ENCODE measurements at regions not wholly inside any gene's neighbourhood (a gene's known extent, or its start where the extent isn't known, plus 50 kb on each side); places are given as distances from the start of the nearest gene placed in this dataset.

GRCh38 chr5:125278711-125279110 is 532.3 kb upstream of the ZNF608 start:
- no peak overlapping the region for H4K8ac ChIP-seq (ENCODE audit: low read depth, low read length)
- H3K23ac ChIP-seq (ENCODE audit: low read length), result no peak overlapping the region
- no peaks in the 10 kb centered on the region for H3K79me1 ChIP-seq (ENCODE audit: low read length)
- H3K27ac ChIP-seq (ENCODE audit: low read depth, low read length), result no peak overlapping the region
- H3K27me3 ChIP-seq (ENCODE audit: insufficient read depth, low read length), result no peaks in the 10 kb centered on the region
- H3K4me1 ChIP-seq (ENCODE audit: control insufficient read depth in 1 of 2, insufficient read depth in 2 of 2, low read length in 2 of 2), result peaks cover 2 to 3% of the 10 kb centered on the region in 2 experiments
- H3K36me3 ChIP-seq (ENCODE audit: control insufficient read depth in 1 of 2, insufficient read depth in 2 of 2, low read length in 2 of 2), result no peaks in the 10 kb centered on the region
- H3K4me2 ChIP-seq (ENCODE audit: low read length), result no peak overlapping the region
- H2BK5ac ChIP-seq (ENCODE audit: low read depth, low read length, poor library complexity), result no peak overlapping the region
- no peak overlapping the region for H3K18ac ChIP-seq (ENCODE audit: low read length)
- peak overlapping the region; percentile 87 for H2BK12ac ChIP-seq (ENCODE audit: low read length)
- peaks cover 2% of the 10 kb centered on the region for H3K9me3 ChIP-seq (ENCODE audit: insufficient read depth, low read depth, low read length)
- H2AK5ac ChIP-seq (ENCODE audit: low read length), result no peak overlapping the region
- H3K79me2 ChIP-seq (ENCODE audit: control insufficient read depth, insufficient read depth, low read length, poor library complexity), result no peaks in the 10 kb centered on the region
- no peak overlapping the region for H3K4ac ChIP-seq (ENCODE audit: low read depth, low read length)
- no CpG with 5 or more reads among the region's 2 CpGs for WGBS (ENCODE audit: extremely low coverage, insufficient coverage, insufficient read length)
- H2AFZ ChIP-seq (ENCODE audit: insufficient read depth, low read length, poor library complexity), result no peak overlapping the region
- no peak overlapping the region for H4K12ac ChIP-seq (ENCODE audit: low read depth, low read length)
- no peak overlapping the region for H3K4me3 ChIP-seq (ENCODE audit: low read depth, low read length)
- no peak overlapping the region for H3K9ac ChIP-seq (ENCODE audit: low read length)
- DNase-seq, result no peak
- H3K14ac ChIP-seq (ENCODE audit: low read length), result no peak overlapping the region
- H2BK120ac ChIP-seq (ENCODE audit: insufficient read depth, low read length, poor library complexity), result no peak overlapping the region
- H4K91ac ChIP-seq (ENCODE audit: low read depth, low read length), result no peak overlapping the region

- no peak overlapping the region for H3K4ac ChIP-seq (ENCODE audit: low read depth, low read length)
- DNase-seq, result no peak
- no peak overlapping the region for H2BK5ac ChIP-seq (ENCODE audit: low read depth, low read length, poor library complexity)
- H3K27me3 ChIP-seq (ENCODE audit: insufficient read depth, low read length), result no peaks in the 10 kb centered on the region
- no peaks in the 10 kb centered on the region for H3K79me1 ChIP-seq (ENCODE audit: low read length)
- H3K18ac ChIP-seq (ENCODE audit: low read length), result no peak overlapping the region
- no peak overlapping the region for H2AFZ ChIP-seq (ENCODE audit: insufficient read depth, low read length, poor library complexity)
- H3K4me1 ChIP-seq (ENCODE audit: control insufficient read depth in 1 of 2, insufficient read depth in 2 of 2, low read length in 2 of 2), result peaks cover 0 to 3% of the 10 kb centered on the region in 2 experiments
- peak overlapping the region; percentile 64 for H3K27ac ChIP-seq (ENCODE audit: low read depth, low read length)
- H4K12ac ChIP-seq (ENCODE audit: low read depth, low read length), result no peak overlapping the region
- H3K9me3 ChIP-seq (ENCODE audit: insufficient read depth, low read depth, low read length), result peaks cover 2% of the 10 kb centered on the region
- no peaks in the 10 kb centered on the region for H3K36me3 ChIP-seq (ENCODE audit: control insufficient read depth in 1 of 2, insufficient read depth in 2 of 2, low read length in 2 of 2)
- no peak overlapping the region for H2BK12ac ChIP-seq (ENCODE audit: low read length)
- no peak overlapping the region for H3K9ac ChIP-seq (ENCODE audit: low read length)
- no peaks in the 10 kb centered on the region for H3K79me2 ChIP-seq (ENCODE audit: control insufficient read depth, insufficient read depth, low read length, poor library complexity)
- no peak overlapping the region for H3K4me2 ChIP-seq (ENCODE audit: low read length)
- H2AK5ac ChIP-seq (ENCODE audit: low read length), result no peak overlapping the region
- no peak overlapping the region for H3K14ac ChIP-seq (ENCODE audit: low read length)
- no peak overlapping the region for H4K8ac ChIP-seq (ENCODE audit: low read depth, low read length)
- no peak overlapping the region for H4K91ac ChIP-seq (ENCODE audit: low read depth, low read length)
- no peak overlapping the region for H3K23ac ChIP-seq (ENCODE audit: low read length)
- no peak overlapping the region for H3K4me3 ChIP-seq (ENCODE audit: low read depth, low read length)
- H2BK120ac ChIP-seq (ENCODE audit: insufficient read depth, low read length, poor library complexity), result no peak overlapping the region
Measured at GRCh38 chr5:125281667-125282066, 535.2 kb upstream of the ZNF608 start.

GRCh38 chr5:125283372-125283771 is 536.9 kb upstream of the ZNF608 start:
- Histone ChIP-seq H3K9ac (ENCODE audit: low read length) (no peak overlapping the region), H3K4me1 (ENCODE audit: control insufficient read depth in 1 of 2, insufficient read depth in 2 of 2, low read length in 2 of 2) (no peaks in the 10 kb centered on the region), H4K8ac (ENCODE audit: low read depth, low read length) (no peak overlapping the region), H2AFZ (ENCODE audit: insufficient read depth, low read length, poor library complexity) (no peak overlapping the region), H3K4ac (ENCODE audit: low read depth, low read length) (no peak overlapping the region), H3K9me3 (ENCODE audit: insufficient read depth, low read depth, low read length) (no peaks in the 10 kb centered on the region), H3K27ac (ENCODE audit: low read depth, low read length) (no peak overlapping the region), H2BK120ac (ENCODE audit: insufficient read depth, low read length, poor library complexity) (no peak overlapping the region), H3K14ac (ENCODE audit: low read length) (no peak overlapping the region), H3K36me3 (ENCODE audit: control insufficient read depth in 1 of 2, insufficient read depth in 2 of 2, low read length in 2 of 2) (no peaks in the 10 kb centered on the region), H3K79me2 (ENCODE audit: control insufficient read depth, insufficient read depth, low read length, poor library complexity) (no peaks in the 10 kb centered on the region), H3K4me3 (ENCODE audit: low read depth, low read length) (no peak overlapping the region), H3K18ac (ENCODE audit: low read length) (no peak overlapping the region), H2BK5ac (ENCODE audit: low read depth, low read length, poor library complexity) (no peak overlapping the region), H2AK5ac (ENCODE audit: low read length) (no peak overlapping the region), H4K12ac (ENCODE audit: low read depth, low read length) (no peak overlapping the region), H3K23ac (ENCODE audit: low read length) (no peak overlapping the region), H4K91ac (ENCODE audit: low read depth, low read length) (no peak overlapping the region), H3K79me1 (ENCODE audit: low read length) (no peaks in the 10 kb centered on the region), H3K4me2 (ENCODE audit: low read length) (no peak overlapping the region), H2BK12ac (ENCODE audit: low read length) (no peak overlapping the region), H3K27me3 (ENCODE audit: insufficient read depth, low read length) (no peaks in the 10 kb centered on the region)
- WGBS (ENCODE audit: extremely low coverage, insufficient coverage, insufficient read length), result no CpG with 5 or more reads among the region's 2 CpGs
- peak in 1 of 2 donors; percentile 1 for DNase-seq

- no peak for DNase-seq
- H3K27ac ChIP-seq (ENCODE audit: low read depth, low read length), result no peak overlapping the region
- H2BK120ac ChIP-seq (ENCODE audit: insufficient read depth, low read length, poor library complexity), result no peak overlapping the region
- no peak overlapping the region for H2BK12ac ChIP-seq (ENCODE audit: low read length)
- no CpG with 5 or more reads among the region's 4 CpGs for WGBS (ENCODE audit: extremely low coverage, insufficient coverage, insufficient read length)
- H3K9ac ChIP-seq (ENCODE audit: low read length), result no peak overlapping the region
- no peak overlapping the region for H2AFZ ChIP-seq (ENCODE audit: insufficient read depth, low read length, poor library complexity)
- H3K4ac ChIP-seq (ENCODE audit: low read depth, low read length), result no peak overlapping the region
- H3K4me1 ChIP-seq (ENCODE audit: control insufficient read depth in 1 of 2, insufficient read depth in 2 of 2, low read length in 2 of 2), result no peaks in the 10 kb centered on the region
- H3K79me1 ChIP-seq (ENCODE audit: low read length), result no peaks in the 10 kb centered on the region
- no peak overlapping the region for H4K8ac ChIP-seq (ENCODE audit: low read depth, low read length)
- no peaks in the 10 kb centered on the region for H3K36me3 ChIP-seq (ENCODE audit: control insufficient read depth in 1 of 2, insufficient read depth in 2 of 2, low read length in 2 of 2)
- H3K4me2 ChIP-seq (ENCODE audit: low read length), result no peak overlapping the region
- H3K79me2 ChIP-seq (ENCODE audit: control insufficient read depth, insufficient read depth, low read length, poor library complexity), result no peaks in the 10 kb centered on the region
- H3K14ac ChIP-seq (ENCODE audit: low read length), result no peak overlapping the region
- no peak overlapping the region for H3K18ac ChIP-seq (ENCODE audit: low read length)
- no peak overlapping the region for H4K91ac ChIP-seq (ENCODE audit: low read depth, low read length)
- no peak overlapping the region for H2BK5ac ChIP-seq (ENCODE audit: low read depth, low read length, poor library complexity)
- H3K27me3 ChIP-seq (ENCODE audit: insufficient read depth, low read length), result no peaks in the 10 kb centered on the region
- H3K23ac ChIP-seq (ENCODE audit: low read length), result no peak overlapping the region
- H3K9me3 ChIP-seq (ENCODE audit: insufficient read depth, low read depth, low read length), result no peaks in the 10 kb centered on the region
- no peak overlapping the region for H2AK5ac ChIP-seq (ENCODE audit: low read length)
- H3K4me3 ChIP-seq (ENCODE audit: low read depth, low read length), result no peak overlapping the region
- H4K12ac ChIP-seq (ENCODE audit: low read depth, low read length), result no peak overlapping the region
Measured at GRCh38 chr5:125286271-125286670, 539.8 kb upstream of the ZNF608 start.

- Histone ChIP-seq H3K23ac (ENCODE audit: low read length) (no peak overlapping the region), H3K36me3 (ENCODE audit: control insufficient read depth in 1 of 2, insufficient read depth in 2 of 2, low read length in 2 of 2) (no peaks in the 10 kb centered on the region), H2BK120ac (ENCODE audit: insufficient read depth, low read length, poor library complexity) (no peak overlapping the region), H3K27ac (ENCODE audit: low read depth, low read length) (no peak overlapping the region), H4K8ac (ENCODE audit: low read depth, low read length) (no peak overlapping the region), H3K27me3 (ENCODE audit: insufficient read depth, low read length) (no peaks in the 10 kb centered on the region), H3K4me3 (ENCODE audit: low read depth, low read length) (no peak overlapping the region), H3K4me2 (ENCODE audit: low read length) (no peak overlapping the region), H3K4me1 (ENCODE audit: control insufficient read depth in 1 of 2, insufficient read depth in 2 of 2, low read length in 2 of 2) (no peaks in the 10 kb centered on the region), H3K9ac (ENCODE audit: low read length) (no peak overlapping the region), H4K91ac (ENCODE audit: low read depth, low read length) (no peak overlapping the region), H3K18ac (ENCODE audit: low read length) (no peak overlapping the region), H3K14ac (ENCODE audit: low read length) (no peak overlapping the region), H2BK5ac (ENCODE audit: low read depth, low read length, poor library complexity) (no peak overlapping the region), H3K9me3 (ENCODE audit: insufficient read depth, low read depth, low read length) (no peaks in the 10 kb centered on the region), H3K4ac (ENCODE audit: low read depth, low read length) (no peak overlapping the region), H3K79me2 (ENCODE audit: control insufficient read depth, insufficient read depth, low read length, poor library complexity) (no peaks in the 10 kb centered on the region), H3K79me1 (ENCODE audit: low read length) (no peaks in the 10 kb centered on the region), H2AFZ (ENCODE audit: insufficient read depth, low read length, poor library complexity) (no peak overlapping the region), H2AK5ac (ENCODE audit: low read length) (no peak overlapping the region), H2BK12ac (ENCODE audit: low read length) (no peak overlapping the region), H4K12ac (ENCODE audit: low read depth, low read length) (no peak overlapping the region)
- DNase-seq, result no peak
Measured at GRCh38 chr5:125289606-125290005, 543.2 kb upstream of the ZNF608 start.
